GM12864 (cell line): ENCODE measurements at regions not wholly inside any gene's neighbourhood (a gene's known extent, or its start where the extent isn't known, plus 50 kb on each side); places are given as distances from the start of the nearest gene placed in this dataset.
"Not testable (repeated sequence)": the region's sequence is repeated elsewhere in the genome, so short reads cannot be mapped to it uniquely, and the experiment has no call there.

Experiments
- DNase-seq: peaks from one replicate; pipeline ENCODE4 v3.0.0-alpha.2; 2011; ENCODE audit warnings: low read depth
- H3K4me3 ChIP-seq: 2 replicates; pipeline ENCODE4 v1.5.1; 2011; ENCODE audit warnings: mild to moderate bottlenecking, low read depth, low read length, control low read depth
- TF ChIP-seq, protein P1 (sequence below): IDR thresholded peaks from 2 replicates; pipeline ENCODE4 v1.5.1; 2011; ENCODE audit warnings: low read depth, mild to moderate bottlenecking, moderate library complexity, low read length, control low read depth, inconsistent platforms; ENCODE audit errors: missing control alignments

DNA sequence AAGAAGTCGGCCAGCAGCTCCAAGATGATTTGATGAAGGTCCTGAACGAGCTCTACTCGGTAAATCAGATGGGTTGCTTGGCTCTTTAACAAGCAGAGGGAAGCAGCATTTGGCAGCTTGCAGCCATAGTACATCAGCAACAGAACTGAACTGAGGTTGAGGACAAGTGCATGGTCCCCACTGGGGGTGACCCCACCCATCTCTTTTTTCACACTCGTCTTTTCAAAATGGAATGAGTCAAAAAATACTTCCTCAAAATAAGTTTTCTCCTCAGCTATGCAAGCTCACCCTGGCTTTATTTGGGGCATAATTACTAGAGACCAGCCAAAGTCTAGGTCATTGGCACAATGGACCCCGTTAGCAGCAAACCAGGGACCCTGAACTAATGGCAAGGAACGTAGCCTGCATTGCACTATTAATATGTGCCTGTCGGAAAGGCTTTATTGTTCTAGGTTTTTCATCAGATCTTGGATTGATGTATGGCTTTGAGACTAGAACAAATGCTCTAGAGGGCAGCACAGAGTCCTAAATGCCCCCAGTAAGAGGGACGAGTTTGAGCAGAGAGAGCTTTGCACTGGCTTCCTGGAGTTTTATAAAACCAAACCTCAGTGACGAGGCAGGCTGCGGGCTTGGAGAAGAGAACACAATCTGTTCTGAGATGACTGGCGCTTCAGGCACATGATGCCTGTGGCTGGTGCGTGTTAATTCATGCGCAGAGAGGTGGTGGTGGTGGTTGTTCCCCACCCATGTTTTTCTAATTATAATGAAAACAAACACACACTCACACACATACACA lies 74.2 kb upstream of the FAM72C start:
- DNase-seq, H3K4me3 ChIP-seq: not testable (repeated sequence)
- TF ChIP-seq, protein P1, sequence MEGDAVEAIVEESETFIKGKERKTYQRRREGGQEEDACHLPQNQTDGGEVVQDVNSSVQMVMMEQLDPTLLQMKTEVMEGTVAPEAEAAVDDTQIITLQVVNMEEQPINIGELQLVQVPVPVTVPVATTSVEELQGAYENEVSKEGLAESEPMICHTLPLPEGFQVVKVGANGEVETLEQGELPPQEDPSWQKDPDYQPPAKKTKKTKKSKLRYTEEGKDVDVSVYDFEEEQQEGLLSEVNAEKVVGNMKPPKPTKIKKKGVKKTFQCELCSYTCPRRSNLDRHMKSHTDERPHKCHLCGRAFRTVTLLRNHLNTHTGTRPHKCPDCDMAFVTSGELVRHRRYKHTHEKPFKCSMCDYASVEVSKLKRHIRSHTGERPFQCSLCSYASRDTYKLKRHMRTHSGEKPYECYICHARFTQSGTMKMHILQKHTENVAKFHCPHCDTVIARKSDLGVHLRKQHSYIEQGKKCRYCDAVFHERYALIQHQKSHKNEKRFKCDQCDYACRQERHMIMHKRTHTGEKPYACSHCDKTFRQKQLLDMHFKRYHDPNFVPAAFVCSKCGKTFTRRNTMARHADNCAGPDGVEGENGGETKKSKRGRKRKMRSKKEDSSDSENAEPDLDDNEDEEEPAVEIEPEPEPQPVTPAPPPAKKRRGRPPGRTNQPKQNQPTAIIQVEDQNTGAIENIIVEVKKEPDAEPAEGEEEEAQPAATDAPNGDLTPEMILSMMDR: peak; percentile 4

DNA sequence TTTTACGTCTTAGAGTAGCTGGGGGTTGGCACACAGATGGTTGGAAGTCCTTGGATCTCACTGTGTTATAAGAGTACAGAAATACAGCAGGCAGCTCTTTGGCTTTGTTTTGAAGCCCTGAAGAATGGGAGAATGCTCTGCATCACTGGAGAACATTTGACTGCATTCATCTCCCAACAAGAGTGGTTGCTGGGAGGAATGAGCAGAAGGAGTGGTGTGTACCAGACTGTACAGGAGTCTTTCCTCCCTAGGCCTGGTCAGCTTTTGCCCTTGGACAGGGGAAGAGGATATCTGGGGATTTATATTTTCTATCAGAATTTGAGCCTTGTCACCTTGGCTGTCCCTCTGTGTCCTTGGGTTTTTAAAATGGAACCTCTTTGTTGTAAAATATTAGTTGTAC lies 70.5 kb upstream of the FAM72C start:
- DNase-seq, H3K4me3 ChIP-seq: not testable (repeated sequence)

DNA sequence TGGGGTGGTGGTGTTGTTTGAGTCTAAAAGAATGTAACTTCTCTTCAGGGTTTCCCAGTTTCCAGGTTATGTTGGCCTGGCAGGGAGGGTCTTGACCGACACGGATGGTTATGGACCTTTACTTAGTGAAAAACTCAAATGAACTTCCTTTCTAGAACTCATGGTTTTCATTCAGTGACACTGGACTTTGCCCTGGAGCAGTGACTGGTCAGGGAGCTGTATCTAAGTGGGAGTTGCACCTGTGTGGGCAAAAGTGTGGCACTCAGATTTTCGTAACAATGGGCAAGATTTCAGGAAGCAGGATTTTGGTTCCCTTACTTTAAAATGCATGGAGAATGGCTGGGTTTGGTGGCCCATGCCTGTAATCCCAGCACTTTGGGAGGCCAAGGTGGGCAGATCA lies 68.5 kb upstream of the FAM72C start:
- H3K4me3 ChIP-seq, DNase-seq: not testable (repeated sequence)

DNA sequence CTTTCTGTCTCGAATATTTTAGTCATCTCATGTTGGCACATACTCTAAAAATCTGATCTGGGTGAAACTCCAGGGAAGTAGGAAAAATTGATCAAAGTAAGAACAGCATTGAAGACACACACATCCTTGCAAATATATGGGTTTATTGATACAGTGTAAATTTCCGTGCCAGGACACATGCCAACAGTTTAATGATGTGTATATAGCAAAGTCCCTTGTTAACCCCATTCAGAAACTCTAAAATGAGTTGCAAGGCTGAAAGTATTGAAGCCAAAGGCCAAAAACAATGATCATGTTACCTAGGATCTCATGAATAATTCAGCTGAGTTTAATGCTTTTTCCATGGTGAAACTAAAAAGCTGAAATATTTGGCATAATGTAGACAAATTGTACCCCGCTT lies 62.3 kb upstream of the FAM72C start:
- not testable (repeated sequence) for DNase-seq, H3K4me3 ChIP-seq

DNA sequence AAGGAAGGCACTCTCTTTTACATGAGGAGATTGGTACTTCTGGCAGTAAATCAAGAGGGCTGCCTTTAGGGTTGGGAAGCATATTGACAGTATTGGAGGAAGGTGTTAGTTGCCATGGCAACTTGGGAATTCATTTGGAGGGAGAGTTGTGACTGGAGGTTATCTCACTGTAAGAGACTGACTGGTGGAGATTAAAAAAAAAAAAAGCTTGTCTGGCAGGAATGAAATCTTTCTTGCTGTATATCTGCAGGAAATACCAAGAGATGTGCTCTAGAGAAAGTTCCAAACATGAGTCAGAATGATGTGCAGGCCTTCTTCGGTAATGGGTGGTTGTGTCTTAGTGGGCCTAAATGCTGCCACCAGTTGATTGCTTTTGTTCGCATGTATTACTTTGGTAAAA lies 59.8 kb upstream of the FAM72C start:
- not testable (repeated sequence) for H3K4me3 ChIP-seq, DNase-seq

DNA sequence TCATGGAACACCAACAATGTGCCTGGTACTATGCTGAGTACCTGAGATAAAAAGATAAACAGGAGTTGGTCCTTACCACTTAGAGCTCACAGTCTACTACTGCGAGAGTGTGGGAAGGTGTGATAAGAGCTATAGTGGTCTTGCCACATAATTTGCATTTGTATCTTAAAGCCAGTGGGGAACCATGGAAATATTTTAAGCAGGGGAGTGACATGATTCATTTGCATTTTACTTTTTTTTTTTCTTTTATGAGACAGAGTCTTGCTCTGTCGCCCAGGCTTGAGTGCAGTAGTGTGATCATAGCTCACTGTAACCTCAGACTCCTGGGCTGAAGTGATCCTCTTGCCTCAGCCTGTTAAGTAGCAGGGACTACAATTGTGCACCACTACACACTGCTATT lies 54.2 kb upstream of the FAM72C start:
- not testable (repeated sequence) for DNase-seq, H3K4me3 ChIP-seq

DNA sequence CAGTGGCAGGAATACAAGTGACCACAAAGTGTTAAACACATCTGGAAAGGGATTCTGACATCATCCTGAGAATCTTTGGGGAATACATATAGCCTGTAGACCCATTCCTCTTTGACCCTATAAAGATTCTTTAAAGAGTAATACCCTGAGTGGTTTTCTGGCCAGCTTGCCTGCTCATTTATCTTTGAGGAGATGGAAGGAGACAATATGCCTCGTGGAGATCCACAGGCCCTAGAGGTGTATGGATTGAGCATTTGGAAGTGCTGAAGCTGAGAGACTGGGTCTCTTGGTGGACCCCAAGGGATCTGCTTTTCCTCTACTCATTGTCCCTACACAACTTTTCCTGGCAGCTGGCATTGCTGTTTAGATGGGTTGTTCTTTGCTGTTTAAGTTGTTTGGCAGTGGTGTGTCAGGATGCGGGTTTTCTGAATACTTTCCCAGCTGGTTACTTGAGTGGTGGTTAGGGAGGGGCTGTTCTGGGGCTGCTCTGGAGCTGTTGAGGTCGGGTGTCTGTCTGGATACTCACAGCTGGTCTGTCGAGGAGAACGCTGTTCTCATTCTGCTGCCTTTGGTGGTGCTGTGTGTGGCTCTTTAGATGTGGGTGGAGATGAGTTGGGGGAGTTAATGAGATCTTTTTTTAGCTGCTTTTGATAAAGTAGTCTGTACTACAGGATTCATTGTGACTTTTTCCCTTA lies 50.1 kb upstream of the FAM72C start:
- DNase-seq, H3K4me3 ChIP-seq: not testable (repeated sequence)
